HEK293 (cell line): ENCODE measurements at regions not wholly inside any gene's neighbourhood (a gene's known extent, or its start where the extent isn't known, plus 50 kb on each side); places are given as distances from the start of the nearest gene placed in this dataset.
A peak's percentile ranks its signal among the peaks of the same experiment; 100 is the strongest.

ENCODE experiments used
- CTCF ChIA-PET: fragments of 350-600 bp; formaldehyde crosslinking; extraction: SDS; loops from one replicate; lab custom pipeline; 2021; ENCODE audit warnings: antibody characterized with exemption; lab: Yijun Ruan, JAX
- POLR2A ChIA-PET: fragments of 300-600 bp; formaldehyde crosslinking; extraction: SDS; loops from one replicate; lab custom pipeline; 2020; ENCODE audit warnings: antibody characterized with exemption, inconsistent platforms; lab: Yijun Ruan, JAX
- H3K27ac ChIP-seq: fragments of 200-500 bp; sonication (Bioruptor generic); 2 replicates; pipeline ENCODE4 v1.5.1; 2014; ENCODE audit warnings: low read depth, low read length, control low read depth, inconsistent platforms; ENCODE audit errors: extremely low read depth
- H3K36me3 ChIP-seq, 2 experiments: fragments of 200-500 bp in 1 of 2; sonication (Bioruptor generic) in 1 of 2; 1 replicate in 1 of 2; 2 replicates in 1 of 2; pipeline ENCODE4 v1.5.1; 2014 to 2017; ENCODE audit warnings: inconsistent platforms in 2 of 2, low read length in 2 of 2; ENCODE audit not compliant: control insufficient read depth in 2 of 2, insufficient read depth in 1 of 2
- H3K4me1 ChIP-seq: fragments of 200-500 bp; sonication (Bioruptor generic); 2 replicates; pipeline ENCODE4 v1.5.1; 2014; ENCODE audit warnings: mild to moderate bottlenecking, low read length, inconsistent platforms; ENCODE audit not compliant: control insufficient read depth, insufficient read depth
- H3K4me3 ChIP-seq: 2 replicates; pipeline ENCODE4 v1.5.1; 2011; ENCODE audit warnings: low read depth, mild to moderate bottlenecking, control low read depth, low read length, moderate library complexity
- H3K9me3 ChIP-seq: fragments of 200-500 bp; sonication (Bioruptor generic); 2 replicates; pipeline ENCODE4 v1.5.1; 2014; ENCODE audit warnings: low read depth, low read length, inconsistent platforms; ENCODE audit not compliant: control insufficient read depth, insufficient read depth
- BCL11B ChIP-seq: fragments of 450-650 bp; formaldehyde crosslinking; IDR thresholded peaks from 2 replicates; pipeline ENCODE4 v1.5.1; 2016; ENCODE audit warnings: low read depth, missing biosample characterization, missing genetic modification characterization
- ZNF596 ChIP-seq: fragments of 450-650 bp; IDR thresholded peaks from 2 replicates; pipeline ENCODE4 v1.5.0; 2018; ENCODE audit warnings: missing biosample characterization, mild to moderate bottlenecking, missing genetic modification characterization, moderate library complexity

- CTCF ChIA-PET = no interaction called here
- Histone ChIP-seq H3K4me1 (peaks cover 22% of the 10 kb centered on the region), H3K9me3 (no peaks in the 10 kb centered on the region), H3K4me3 (no peak overlapping the region), H3K36me3 (no peaks in the 10 kb centered on the region), H3K27ac (no peak overlapping the region)
- TF ChIP-seq BCL11B (tag by site-specific recombination) (no peak), ZNF596 (tag by site-specific recombination) (peak; percentile 51; the same call in 1 of the 2 replicates)
- POLR2A ChIA-PET = no interaction called here
Observed at GRCh38 chr21:31394309-31394708, 50.2 kb upstream of the TIAM1 start.
